HG02970 (cell line): ENCODE measurements at regions not wholly inside any gene's neighbourhood (a gene's known extent, or its start where the extent isn't known, plus 50 kb on each side); places are given as distances from the start of the nearest gene placed in this dataset.

Experiments used
- ATAC-seq: cut with Tn5 transposase; IDR thresholded peaks from one replicate; pipeline ENCODE4 v1.9.1; 2021; ENCODE audit warnings: mild to moderate bottlenecking, moderate library complexity, moderate number of reproducible peaks; ENCODE audit not compliant: unreplicated experiment, low FRiP score

DNA sequence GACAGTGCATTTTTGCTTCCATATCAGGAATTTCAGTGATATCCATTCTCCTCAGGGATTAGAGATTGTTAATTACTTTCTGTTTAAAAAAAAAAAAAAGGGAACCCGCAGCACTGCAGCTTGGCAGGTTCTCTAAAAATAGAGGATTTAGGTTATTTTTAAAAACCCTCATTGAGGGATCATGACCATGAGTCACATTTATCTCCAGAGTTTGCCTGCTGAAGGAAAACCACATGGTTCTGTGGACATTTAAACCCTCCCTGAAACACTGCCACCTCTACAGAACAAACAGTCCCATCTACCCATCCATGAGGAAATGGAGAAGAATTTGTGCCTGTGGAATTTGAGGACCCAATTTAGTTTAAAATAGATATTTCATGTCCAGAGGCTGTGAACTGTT, 66.2 kb upstream of the UBE2E1 start:
- ATAC-seq, result no peak

DNA sequence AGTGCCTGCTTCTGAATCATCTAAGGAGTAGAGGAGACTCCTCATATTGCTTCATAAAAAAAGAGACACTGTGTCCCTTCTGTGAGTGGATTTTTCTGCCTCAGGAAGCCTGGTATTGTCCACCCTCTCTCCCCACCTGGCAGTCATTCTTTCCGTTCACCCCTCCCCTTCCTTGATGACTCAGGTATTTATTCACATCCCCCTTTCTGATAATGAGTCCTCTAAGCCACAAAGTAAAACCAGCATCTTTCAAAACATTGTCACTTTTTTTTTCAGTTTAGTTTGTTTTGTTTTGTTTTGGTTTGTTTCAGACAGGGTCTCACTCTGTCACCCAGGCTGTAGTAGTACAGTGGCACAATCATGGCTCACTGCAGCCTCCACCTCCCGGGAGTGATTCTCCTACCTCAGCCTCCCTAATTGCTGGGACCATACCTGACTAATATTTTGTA, 65.2 kb upstream of the UBE2E1 start:
- ATAC-seq, result peak; percentile 67

DNA sequence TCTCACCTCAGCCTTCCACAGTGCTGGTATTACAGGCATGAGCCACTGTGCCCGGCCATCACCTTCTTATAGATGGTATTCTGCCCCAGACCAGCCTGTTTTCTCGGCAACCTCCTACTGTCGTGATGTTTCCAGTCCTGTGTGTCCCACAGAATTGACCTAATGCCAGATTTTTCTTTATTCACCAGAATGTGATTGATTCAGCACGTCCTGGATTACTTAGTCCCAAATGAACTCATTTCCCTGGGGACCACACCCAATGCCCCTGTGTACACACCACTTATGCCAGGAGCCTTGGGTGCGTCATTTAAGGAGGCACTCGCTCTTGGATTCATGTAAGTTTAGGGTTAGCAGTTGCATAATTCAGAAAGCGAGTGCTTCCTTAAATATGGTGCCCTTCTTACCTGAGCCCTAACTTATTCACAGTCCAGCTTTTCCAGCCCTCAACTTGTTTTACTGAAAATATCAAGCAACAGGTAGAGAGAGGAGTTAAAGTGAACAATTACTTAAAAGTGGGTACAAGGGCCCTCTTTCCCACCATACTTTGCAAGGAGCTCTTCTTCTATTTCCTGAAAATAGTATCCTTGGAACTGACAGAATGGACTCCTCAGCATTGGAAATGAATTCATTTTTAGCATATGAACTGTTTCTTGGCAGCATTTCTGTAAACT, 64.6 kb upstream of the UBE2E1 start:
- ATAC-seq, result no peak

DNA sequence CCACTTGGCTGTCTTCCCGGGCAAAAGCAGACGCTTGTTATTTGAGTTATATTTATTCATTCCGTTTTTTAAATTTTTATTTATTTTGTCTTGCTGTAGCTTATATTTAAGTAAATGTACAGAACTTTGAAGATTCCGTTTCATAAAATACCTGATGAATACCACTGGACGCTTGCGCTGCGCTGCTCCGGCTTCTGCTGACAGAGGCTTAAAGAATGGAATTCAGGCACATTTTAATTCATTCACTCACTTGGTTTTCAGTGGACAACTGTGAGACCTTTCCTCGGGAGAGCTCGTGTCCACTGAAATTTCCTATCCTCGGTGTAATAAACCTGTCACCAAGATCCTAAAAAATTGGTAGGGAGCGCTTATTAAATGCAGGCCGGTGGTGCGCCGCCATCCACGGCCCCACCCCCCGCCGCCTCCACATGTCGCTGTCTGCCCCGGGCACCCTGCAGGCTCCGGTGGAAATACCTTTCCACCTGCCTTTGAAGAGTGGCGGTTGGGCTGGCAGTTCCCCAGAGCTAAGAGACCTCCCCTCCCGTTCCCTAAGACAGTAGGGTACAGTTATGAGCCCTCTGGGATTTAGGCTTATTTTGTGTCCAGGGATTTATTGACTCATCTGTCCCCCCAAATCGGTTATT, 62.5 kb upstream of the UBE2E1 start:
- ATAC-seq, result no peak

DNA sequence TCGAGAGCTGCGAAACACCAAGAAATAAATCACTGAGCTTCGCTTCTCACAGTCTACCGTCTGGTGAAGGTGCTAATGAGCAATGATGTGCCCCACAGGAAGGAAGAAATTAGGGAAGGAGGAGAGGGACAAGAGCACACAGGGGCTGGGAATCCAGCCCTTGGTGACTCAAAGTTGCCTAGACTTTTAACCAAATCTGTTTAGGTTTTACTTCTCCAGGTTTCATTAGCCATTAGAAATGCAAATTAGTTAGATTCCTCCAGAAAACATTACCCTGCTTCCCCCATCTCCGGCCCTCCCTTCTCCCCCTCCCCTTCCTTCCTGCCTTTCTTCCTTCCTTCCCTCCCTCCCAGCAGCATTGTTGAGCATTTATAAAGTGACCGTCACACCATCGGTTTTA, 59.3 kb upstream of the UBE2E1 start:
- no peak for ATAC-seq

DNA sequence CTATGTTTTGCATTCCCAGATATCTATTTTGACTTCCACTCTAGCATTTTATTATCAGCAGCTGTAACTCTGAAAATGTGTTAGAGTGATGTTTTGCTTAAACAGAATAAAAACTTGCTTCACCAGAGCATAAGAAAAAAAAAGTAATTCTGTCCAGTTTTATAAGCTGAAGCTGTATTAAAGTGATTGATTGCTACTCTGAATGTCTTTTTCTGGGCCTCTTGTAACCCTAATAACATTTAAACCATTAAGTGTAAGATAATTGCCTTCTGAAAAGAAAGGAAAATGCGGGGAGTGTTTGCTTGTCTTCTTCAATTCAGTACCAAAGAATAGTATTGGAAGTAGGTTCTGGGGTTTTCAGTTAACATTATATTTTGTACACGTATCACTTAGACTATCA, 57.9 kb upstream of the UBE2E1 start:
- no peak for ATAC-seq

DNA sequence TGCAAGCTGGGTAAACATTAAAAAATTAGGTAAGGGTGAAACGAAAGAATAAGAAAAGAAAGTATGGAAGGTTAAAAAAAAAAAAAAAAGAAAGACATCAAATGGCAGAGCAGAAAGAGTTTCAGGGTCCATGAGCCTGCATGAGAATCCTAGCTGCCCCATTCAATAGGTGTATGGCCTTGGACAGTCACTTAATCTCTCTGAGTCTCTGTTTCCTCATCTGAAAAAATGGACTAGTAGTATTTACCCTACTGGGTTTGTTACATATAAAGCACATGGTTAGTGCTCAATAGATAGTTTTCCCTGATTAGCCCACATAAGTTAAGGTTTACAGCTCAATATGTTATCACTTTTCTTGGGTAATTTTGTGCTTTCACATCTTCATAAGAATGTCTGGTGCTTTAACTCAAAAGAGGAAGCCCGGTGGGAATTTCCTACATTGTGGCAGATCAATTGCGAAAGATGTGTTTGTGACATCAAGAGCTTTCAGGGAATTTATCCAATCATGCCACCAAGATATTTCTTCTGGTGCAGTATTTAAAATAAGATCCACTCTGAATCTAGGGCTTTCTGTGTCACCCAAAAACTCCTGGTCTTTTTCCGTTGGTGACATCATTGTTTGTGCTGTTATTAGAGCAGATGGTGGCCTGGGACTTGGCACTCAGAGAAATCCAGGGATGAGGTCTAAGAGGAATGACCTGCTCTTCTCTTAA, 57.2 kb upstream of the UBE2E1 start:
- ATAC-seq, result no peak

DNA sequence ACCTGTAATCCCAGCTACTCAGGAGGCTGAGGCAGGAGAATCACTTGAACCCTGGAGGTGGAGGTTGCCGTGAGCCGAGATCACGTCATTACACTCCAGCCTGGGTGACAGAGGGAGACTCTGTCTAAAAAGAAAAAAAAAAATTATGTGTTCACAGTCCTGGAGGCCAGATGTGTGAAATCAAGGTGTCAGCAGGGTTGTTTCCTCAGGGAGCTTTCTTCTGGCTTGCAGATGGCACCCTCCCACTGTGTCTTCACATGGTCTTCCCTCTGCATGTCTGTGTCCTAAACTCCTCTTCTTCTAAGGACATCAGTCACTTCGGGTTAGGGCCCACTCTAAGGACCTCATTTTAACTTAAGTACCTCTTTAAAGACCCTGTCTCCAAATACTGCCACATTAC, 56.1 kb upstream of the UBE2E1 start:
- no peak for ATAC-seq

DNA sequence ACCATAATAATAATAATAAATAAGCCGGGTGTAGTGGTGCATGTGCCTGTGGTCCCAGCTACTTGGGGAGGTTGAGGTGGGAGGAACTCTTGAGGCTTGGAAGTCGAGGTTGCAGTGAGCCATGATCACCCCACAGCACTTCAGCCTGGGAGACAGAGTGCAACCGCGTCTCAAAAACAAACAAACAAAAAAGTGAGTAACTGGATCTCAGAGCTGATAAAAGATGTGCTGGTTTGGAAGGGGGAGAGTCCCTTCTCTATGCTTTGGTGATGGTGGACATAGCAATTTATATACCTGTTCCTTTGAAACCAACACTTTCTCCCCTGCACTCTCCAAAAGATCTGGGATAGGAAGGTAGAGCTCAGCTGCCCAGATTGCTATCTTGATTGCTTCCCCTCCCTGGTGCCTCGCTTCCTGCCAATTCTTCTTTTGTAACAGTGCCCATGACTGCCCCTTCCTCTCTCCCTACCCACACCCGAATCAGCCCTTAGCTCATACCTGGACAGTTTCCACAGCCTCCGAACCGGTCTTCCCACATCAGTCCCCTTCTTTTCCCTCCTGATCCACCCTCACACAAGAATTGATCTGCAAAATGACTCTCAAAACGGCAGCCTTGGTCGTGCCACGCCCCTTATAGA, 55.1 kb upstream of the UBE2E1 start:
- no peak for ATAC-seq

DNA sequence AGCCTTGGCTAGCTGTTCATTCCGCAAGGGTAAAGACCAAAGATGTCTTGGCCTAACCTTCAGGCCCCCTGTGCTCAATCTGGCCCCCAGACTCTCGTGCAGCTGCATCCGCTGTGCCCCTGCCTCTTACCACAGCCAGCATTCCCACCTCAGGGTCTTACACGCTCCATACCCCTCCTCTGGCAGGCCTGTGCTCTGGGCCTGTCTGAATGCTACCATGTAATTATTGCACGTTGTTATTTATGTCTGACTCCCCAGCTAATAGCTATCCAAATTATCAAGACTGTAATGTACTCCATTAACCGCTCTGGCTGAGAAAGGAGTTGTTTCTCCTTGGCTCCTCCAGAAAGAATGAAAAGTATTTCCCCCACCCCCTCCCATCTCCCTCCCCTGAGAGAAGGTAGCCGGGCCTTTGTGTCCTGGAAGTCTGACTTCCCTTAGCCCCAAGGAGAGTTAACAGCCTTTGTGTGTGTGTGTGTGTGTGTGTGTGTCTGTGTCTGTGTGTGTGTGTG, 54.5 kb upstream of the UBE2E1 start:
- ATAC-seq, result no peak

DNA sequence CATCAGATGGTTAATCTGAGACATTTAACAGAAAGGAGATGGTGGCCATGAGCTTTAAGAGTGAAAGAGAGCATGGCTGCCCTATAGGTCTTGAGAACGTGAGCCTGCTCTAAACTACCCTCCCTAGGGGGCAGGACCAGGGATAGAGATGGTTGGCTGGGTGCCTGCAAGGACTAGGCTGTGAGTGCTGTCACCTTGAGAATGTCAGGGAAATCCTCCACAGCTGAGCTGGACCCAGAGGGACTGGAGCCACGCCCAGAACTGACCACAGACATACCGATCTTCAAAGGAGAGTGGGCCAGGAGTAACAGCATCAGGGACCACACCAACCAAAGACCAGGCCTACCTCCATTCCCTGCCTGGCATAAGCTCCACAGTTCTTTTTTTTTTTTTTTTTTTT, 53.6 kb upstream of the UBE2E1 start:
- ATAC-seq, result no peak

DNA sequence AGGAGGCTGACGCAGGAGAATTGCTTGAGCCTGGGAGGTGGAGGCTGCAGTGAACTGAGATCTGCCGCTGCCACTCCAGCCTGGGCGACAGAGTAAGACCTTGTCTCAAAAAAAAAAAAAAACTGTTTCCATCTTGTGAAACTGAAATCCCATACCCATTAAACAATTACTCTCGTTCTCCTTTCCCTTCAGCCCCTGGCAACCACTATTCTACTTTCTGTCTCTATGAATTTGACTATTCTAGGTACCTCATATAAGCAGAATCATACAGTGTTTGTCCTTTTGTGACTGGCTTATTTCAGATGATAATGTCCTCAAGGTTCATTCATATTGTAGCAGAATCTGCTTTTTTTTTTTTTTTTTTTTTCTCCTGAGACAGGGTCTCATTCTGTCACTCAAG, 51.5 kb upstream of the UBE2E1 start:
- no peak for ATAC-seq
